ENCODE measurements at regions not wholly inside any gene's neighbourhood (a gene's known extent, or its start where the extent isn't known, plus 50 kb on each side); places are given as distances from the start of the nearest gene placed in this dataset.

GRCh38 chr16:29114574-29114973 lies 129.7 kb downstream of the LAT start:
- TF ChIP-seq BCLAF1 (IDR thresholded peaks at IDR 0.05): no peak
- no peak for TF ChIP-seq THAP8 (CRISPR knock-in tag; IDR thresholded peaks at IDR 0.05; ENCODE audit: borderline replicate concordance)
- TF ChIP-seq ZNF619 (CRISPR knock-in tag; IDR thresholded peaks at IDR 0.05): 0 out of 2 replicates have a peak, but pooled peaks have one; percentile 22
- TF ChIP-seq FOXO4 (CRISPR knock-in tag; conservative IDR thresholded peaks at IDR 0.05): 0 out of 2 replicates have a peak, but pooled peaks have one; percentile 49
- no peak for TF ChIP-seq PCBP2 (optimal IDR thresholded peaks at IDR 0.05; ENCODE audit: low read depth, low read length, poor library complexity, severe bottlenecking)
- peak; percentile 21; the same call in 1 of the 2 replicates for TF ChIP-seq CEBPB (IDR thresholded peaks at IDR 0.05; ENCODE audit: borderline replicate concordance, low read depth, low read length)
- peak; percentile 28; the same call in 1 of the 2 replicates for TF ChIP-seq CEBPG (CRISPR knock-in tag; IDR thresholded peaks at IDR 0.05)
- TF ChIP-seq STAG1 (CRISPR knock-in tag; IDR thresholded peaks at IDR 0.05): no peak
- no peak for TF ChIP-seq ZFAT (CRISPR knock-in tag; conservative IDR thresholded peaks at IDR 0.05)
- 0 out of 2 replicates have a peak, but pooled peaks have one; percentile 10 for TF ChIP-seq ZMYM4 (CRISPR knock-in tag; IDR thresholded peaks at IDR 0.05)
- TF ChIP-seq, protein P1, sequence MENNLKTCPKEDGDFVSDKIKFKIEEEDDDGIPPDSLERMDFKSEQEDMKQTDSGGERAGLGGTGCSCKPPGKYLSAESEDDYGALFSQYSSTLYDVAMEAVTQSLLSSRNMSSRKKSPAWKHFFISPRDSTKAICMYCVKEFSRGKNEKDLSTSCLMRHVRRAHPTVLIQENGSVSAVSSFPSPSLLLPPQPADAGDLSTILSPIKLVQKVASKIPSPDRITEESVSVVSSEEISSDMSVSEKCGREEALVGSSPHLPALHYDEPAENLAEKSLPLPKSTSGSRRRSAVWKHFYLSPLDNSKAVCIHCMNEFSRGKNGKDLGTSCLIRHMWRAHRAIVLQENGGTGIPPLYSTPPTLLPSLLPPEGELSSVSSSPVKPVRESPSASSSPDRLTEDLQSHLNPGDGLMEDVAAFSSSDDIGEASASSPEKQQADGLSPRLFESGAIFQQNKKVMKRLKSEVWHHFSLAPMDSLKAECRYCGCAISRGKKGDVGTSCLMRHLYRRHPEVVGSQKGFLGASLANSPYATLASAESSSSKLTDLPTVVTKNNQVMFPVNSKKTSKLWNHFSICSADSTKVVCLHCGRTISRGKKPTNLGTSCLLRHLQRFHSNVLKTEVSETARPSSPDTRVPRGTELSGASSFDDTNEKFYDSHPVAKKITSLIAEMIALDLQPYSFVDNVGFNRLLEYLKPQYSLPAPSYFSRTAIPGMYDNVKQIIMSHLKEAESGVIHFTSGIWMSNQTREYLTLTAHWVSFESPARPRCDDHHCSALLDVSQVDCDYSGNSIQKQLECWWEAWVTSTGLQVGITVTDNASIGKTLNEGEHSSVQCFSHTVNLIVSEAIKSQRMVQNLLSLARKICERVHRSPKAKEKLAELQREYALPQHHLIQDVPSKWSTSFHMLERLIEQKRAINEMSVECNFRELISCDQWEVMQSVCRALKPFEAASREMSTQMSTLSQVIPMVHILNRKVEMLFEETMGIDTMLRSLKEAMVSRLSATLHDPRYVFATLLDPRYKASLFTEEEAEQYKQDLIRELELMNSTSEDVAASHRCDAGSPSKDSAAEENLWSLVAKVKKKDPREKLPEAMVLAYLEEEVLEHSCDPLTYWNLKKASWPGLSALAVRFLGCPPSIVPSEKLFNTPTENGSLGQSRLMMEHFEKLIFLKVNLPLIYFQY (CRISPR knock-in tag; IDR thresholded peaks at IDR 0.05; ENCODE audit: borderline replicate concordance): no peak
- TF ChIP-seq USF2 (IDR thresholded peaks at IDR 0.05; ENCODE audit: low read depth, low read length): peak; percentile 52
- TF ChIP-seq USF2 (CRISPR knock-in tag; IDR thresholded peaks at IDR 0.05; ENCODE audit: borderline replicate concordance): no peak
- 6% methylated on average over 6 of the region's 6 CpGs for WGBS (ENCODE audit: low lambda C conversion rate)
- Histone ChIP-seq H3K9ac (ENCODE audit: insufficient read depth, low read depth, low read length) (peak overlapping the region; percentile 33; the same call in 1 of the 2 replicates), H3K4me3 (replicated peaks in 1 of 3; ENCODE audit: insufficient read depth in 1 of 3, low read depth in 2 of 3, low read length in 3 of 3) (peak overlapping the region in 2 of 3 experiments; percentile 39 to 57; a peak in 3 of 6 replicates), H3K79me2 (ENCODE audit: insufficient read depth, low read length) (no peaks in the 10 kb centered on the region), H3K4me1 (ENCODE audit: insufficient read depth, low read length) (peaks cover 27% of the 10 kb centered on the region), H3K9me3 (ENCODE audit: low read length) (no peaks in the 10 kb centered on the region), H4K20me1 (ENCODE audit: insufficient read depth, low read length) (no peaks in the 10 kb centered on the region), H3K27ac (ENCODE audit: extremely low read length, insufficient read depth, low read length) (no peak overlapping the region), H2AFZ (ENCODE audit: low read length) (no peak overlapping the region), H3K27me3 (ENCODE audit: control insufficient read depth in 1 of 2, insufficient read depth in 2 of 2, low read length in 2 of 2) (peaks cover 2 to 20% of the 10 kb centered on the region in 2 experiments; a peak in 3 of 5 replicates), H3K36me3 (replicated peaks in 1 of 2; ENCODE audit: control insufficient read depth in 1 of 2, insufficient read depth in 2 of 2, low read length in 2 of 2) (no peaks in the 10 kb centered on the region), H3K4me2 (ENCODE audit: low read depth, low read length) (peak overlapping the region; percentile 79)
- BruUV-seq (replicated peaks): no TSS peak
- intact Hi-C loops (cut with micrococcal nuclease; ENCODE audit: unreplicated experiment): no loop called here
- CTCF ChIA-PET (ENCODE audit: low intra/inter-chr PET ratio, low total read pairs): no interaction called here
- DNase-seq (ENCODE audit: low spot score): no peak
- in situ Hi-C loops (cut with HindIII; ENCODE audit: extremely low pct_ligation_motif_present, low pct_unique_long_range_greater_than_20kb): loop anchor here (10.0 to 25.0 kb wide), 2 partner anchors 98 to 140 kb away; no protein-coding TSS in a partner anchor
- peak; percentile 17 for ATAC-seq
- peak; percentile 4 for FAIRE-seq
- POLR2A ChIA-PET: no interaction called here

Data from HepG2 (cell line).